Endodermal cell (in vitro differentiated cells): ENCODE measurements at regions not wholly inside any gene's neighbourhood (a gene's known extent, or its start where the extent isn't known, plus 50 kb on each side); places are given as distances from the start of the nearest gene placed in this dataset.
"Not testable (repeated sequence)": the region's sequence is repeated elsewhere in the genome, so short reads cannot be mapped to it uniquely, and the experiment has no call there.

Source experiments
- DNase-seq: peaks from one replicate; pipeline ENCODE4 v3.0.0-alpha.2; 2017
- H3K27ac ChIP-seq: 2 replicates; pipeline ENCODE4 v1.5.1; 2013; ENCODE audit warnings: mild to moderate bottlenecking, low read depth, low read length, moderate library complexity
- H3K27me3 ChIP-seq: 2 replicates; pipeline ENCODE4 v1.6.1; 2013; ENCODE audit warnings: mild to moderate bottlenecking, low read length, moderate library complexity; ENCODE audit not compliant: insufficient read depth, control insufficient read depth, poor library complexity, severe bottlenecking
- H3K36me3 ChIP-seq: 2 replicates; pipeline ENCODE4 v1.7.0; 2013; ENCODE audit warnings: mild to moderate bottlenecking, low read length, moderate library complexity; ENCODE audit not compliant: control insufficient read depth, insufficient read depth
- H3K4me1 ChIP-seq: one replicate; pipeline ENCODE4 v1.7.0; 2013; ENCODE audit warnings: low read length; ENCODE audit not compliant: control insufficient read depth, insufficient read depth
- H3K4me3 ChIP-seq: 2 replicates; pipeline ENCODE4 v1.5.1; 2013; ENCODE audit warnings: mild to moderate bottlenecking, low read length, moderate library complexity
- H3K9ac ChIP-seq: 2 replicates; pipeline ENCODE4 v1.6.1; 2013; ENCODE audit warnings: mild to moderate bottlenecking, low read length, moderate library complexity; ENCODE audit not compliant: poor library complexity, severe bottlenecking; ENCODE audit errors: extremely low read depth
- H3K9me3 ChIP-seq: 2 replicates; pipeline ENCODE4 v1.6.1; 2013; ENCODE audit warnings: mild to moderate bottlenecking, low read length, moderate library complexity; ENCODE audit not compliant: control insufficient read depth
- H3K27ac Mint-ChIP-seq: 2 replicates; pipeline ENCODE4 v1.8.0; 2020; ENCODE audit warnings: mixed read lengths
- H3K27me3 Mint-ChIP-seq: 2 replicates; pipeline ENCODE4 v1.8.0; 2021; ENCODE audit warnings: mild to moderate bottlenecking, mixed read lengths; ENCODE audit not compliant: insufficient read depth
- H3K36me3 Mint-ChIP-seq: 2 replicates; pipeline ENCODE4 v1.8.0; 2020; ENCODE audit warnings: low read depth, mixed read lengths
- H3K4me1 Mint-ChIP-seq: 2 replicates; pipeline ENCODE4 v1.8.0; 2020; ENCODE audit warnings: mixed read lengths
- H3K4me3 Mint-ChIP-seq: 2 replicates; pipeline ENCODE4 v1.8.0; 2020; ENCODE audit warnings: mild to moderate bottlenecking, moderate library complexity, mixed read lengths
- H3K9me3 Mint-ChIP-seq: 2 replicates; pipeline ENCODE4 v1.8.0; 2020; ENCODE audit warnings: mild to moderate bottlenecking, mixed read lengths
- WGBS, 2 experiments: methylation state at CpG; one replicate each; pipeline versions ENCODE4 v1.1.5 to v1.1.7; 2013; ENCODE audit warnings: missing lambda C conversion rate in 2 of 2, mixed read lengths in 1 of 2; ENCODE audit not compliant: insufficient coverage in 1 of 2, insufficient read length in 1 of 2; 5-methylcytosine and 5-hydroxymethylcytosine counted together
- TF ChIP-seq, protein P1 (sequence below): fragments of 200-600 bp; sonication (generic); conservative IDR thresholded peaks from 2 replicates; pipeline ENCODE4 v1.5.0; 2021; ENCODE audit warnings: antibody characterized with exemption, mild to moderate bottlenecking

DNA sequence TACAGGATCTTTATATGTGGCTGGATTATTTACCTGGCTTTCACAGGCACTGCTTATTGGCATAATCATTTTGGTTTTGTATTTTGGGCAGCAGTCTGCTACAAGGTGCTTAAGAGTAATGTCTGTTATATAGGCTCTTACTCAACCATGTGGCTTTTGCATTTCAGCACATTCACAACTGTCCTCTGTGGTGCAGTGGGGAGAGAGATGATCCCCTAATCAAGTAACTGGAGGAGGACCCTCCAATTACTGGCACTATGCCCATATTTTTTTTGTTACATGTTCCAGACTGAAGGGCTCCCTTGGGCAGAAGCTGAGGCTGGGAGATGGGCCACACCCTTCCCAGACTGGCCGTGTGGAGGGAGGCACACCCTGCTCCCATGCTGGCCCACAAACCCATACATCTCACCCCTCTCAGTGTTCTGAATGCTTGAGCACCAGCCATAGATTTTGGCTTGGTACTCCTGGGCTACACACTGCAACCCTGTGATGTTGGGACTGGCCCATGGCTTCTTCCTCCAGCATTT, 173.5 kb downstream of the FAM174A start:
- peaks cover 21% of the 10 kb centered on the region for H3K4me1 Mint-ChIP-seq
- no peaks in the 10 kb centered on the region for H3K27me3 ChIP-seq
- TF ChIP-seq, protein P1, sequence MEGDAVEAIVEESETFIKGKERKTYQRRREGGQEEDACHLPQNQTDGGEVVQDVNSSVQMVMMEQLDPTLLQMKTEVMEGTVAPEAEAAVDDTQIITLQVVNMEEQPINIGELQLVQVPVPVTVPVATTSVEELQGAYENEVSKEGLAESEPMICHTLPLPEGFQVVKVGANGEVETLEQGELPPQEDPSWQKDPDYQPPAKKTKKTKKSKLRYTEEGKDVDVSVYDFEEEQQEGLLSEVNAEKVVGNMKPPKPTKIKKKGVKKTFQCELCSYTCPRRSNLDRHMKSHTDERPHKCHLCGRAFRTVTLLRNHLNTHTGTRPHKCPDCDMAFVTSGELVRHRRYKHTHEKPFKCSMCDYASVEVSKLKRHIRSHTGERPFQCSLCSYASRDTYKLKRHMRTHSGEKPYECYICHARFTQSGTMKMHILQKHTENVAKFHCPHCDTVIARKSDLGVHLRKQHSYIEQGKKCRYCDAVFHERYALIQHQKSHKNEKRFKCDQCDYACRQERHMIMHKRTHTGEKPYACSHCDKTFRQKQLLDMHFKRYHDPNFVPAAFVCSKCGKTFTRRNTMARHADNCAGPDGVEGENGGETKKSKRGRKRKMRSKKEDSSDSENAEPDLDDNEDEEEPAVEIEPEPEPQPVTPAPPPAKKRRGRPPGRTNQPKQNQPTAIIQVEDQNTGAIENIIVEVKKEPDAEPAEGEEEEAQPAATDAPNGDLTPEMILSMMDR: no peak
- WGBS, 2 experiments: 92% methylated on average over 1 of the region's 1 CpG; no CpG with 5 or more reads in 1 of the 2 experiments
- H3K36me3 ChIP-seq: no peaks in the 10 kb centered on the region
- no peak overlapping the region for H3K27ac Mint-ChIP-seq
- H3K4me1 ChIP-seq: peaks cover 6% of the 10 kb centered on the region
- DNase-seq: no peak
- no peak overlapping the region for H3K27ac ChIP-seq
- H3K27me3 Mint-ChIP-seq: no peaks in the 10 kb centered on the region
- H3K4me3 ChIP-seq: no peak overlapping the region
- no peaks in the 10 kb centered on the region for H3K36me3 Mint-ChIP-seq
- no peak overlapping the region for H3K4me3 Mint-ChIP-seq
- H3K9me3 ChIP-seq: no peaks in the 10 kb centered on the region
- peaks cover 6% of the 10 kb centered on the region for H3K9me3 Mint-ChIP-seq
- no peak overlapping the region for H3K9ac ChIP-seq

DNA sequence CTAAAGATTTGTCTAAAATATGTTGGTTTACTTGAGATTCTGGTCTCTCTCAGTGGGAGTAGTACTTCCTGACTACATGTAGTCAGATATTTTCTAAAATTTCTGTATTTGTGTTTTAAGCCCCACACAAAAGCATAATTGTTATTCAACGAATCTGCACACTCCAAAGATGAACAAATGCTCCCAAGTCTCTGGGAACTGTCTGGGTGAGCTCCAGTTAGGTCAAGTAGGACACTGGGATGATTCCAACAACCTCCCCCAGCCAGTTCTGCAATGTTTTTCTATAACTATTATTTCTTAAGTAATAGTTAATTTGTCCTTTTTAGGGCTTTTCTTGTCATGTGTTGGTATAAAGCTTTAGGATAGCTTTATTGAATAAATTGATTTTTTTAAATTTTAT, 174.6 kb downstream of the FAM174A start:
- Mint-ChIP-seq H3K4me3 (no peak overlapping the region), H3K27me3 (no peaks in the 10 kb centered on the region), H3K9me3 (peaks cover 4% of the 10 kb centered on the region), H3K27ac (no peak overlapping the region), H3K4me1 (peaks cover 21% of the 10 kb centered on the region), H3K36me3 (no peaks in the 10 kb centered on the region)
- no peak overlapping the region for H3K27ac ChIP-seq
- H3K4me3 ChIP-seq: no peak overlapping the region
- no peaks in the 10 kb centered on the region for H3K36me3 ChIP-seq
- H3K4me1 ChIP-seq: peaks cover 6% of the 10 kb centered on the region
- no peak overlapping the region for H3K9ac ChIP-seq
- no peaks in the 10 kb centered on the region for H3K27me3 ChIP-seq
- DNase-seq: no peak
- TF ChIP-seq, protein P1: no peak
- WGBS, 2 experiments: 100% methylated on average over 1 of the region's 1 CpG; no CpG with 5 or more reads in 1 of the 2 experiments
- H3K9me3 ChIP-seq: no peaks in the 10 kb centered on the region

DNA sequence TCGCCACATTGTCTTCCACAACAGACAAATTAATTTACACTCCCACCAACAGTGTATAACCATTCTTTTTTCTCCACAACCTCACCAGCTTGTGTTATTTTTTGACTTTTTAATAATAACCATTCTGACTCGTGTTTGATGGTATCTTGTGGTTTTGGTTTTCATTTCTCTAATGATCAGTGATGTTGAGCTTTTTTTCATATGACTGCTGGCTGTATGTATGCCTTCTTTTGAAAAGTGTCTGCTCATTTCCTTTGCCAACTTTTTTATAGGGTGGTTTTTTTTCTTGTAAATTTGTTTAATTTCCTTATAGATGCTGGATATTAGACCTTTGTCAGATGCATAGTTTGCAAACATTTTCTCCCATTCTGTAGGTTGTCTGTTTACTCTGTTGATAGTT, 179.6 kb downstream of the FAM174A start:
- peaks cover 12% of the 10 kb centered on the region for H3K4me1 Mint-ChIP-seq
- not testable (repeated sequence) for H3K36me3 ChIP-seq, H3K27ac ChIP-seq, H3K36me3 Mint-ChIP-seq, H3K27me3 ChIP-seq, H3K9me3 ChIP-seq, H3K4me3 Mint-ChIP-seq, H3K4me1 ChIP-seq, H3K27me3 Mint-ChIP-seq, H3K9me3 Mint-ChIP-seq, H3K9ac ChIP-seq, H3K27ac Mint-ChIP-seq, H3K4me3 ChIP-seq, DNase-seq
- WGBS, 2 experiments: 100% methylated on average over 1 to 2 of the region's 2 CpGs

DNA sequence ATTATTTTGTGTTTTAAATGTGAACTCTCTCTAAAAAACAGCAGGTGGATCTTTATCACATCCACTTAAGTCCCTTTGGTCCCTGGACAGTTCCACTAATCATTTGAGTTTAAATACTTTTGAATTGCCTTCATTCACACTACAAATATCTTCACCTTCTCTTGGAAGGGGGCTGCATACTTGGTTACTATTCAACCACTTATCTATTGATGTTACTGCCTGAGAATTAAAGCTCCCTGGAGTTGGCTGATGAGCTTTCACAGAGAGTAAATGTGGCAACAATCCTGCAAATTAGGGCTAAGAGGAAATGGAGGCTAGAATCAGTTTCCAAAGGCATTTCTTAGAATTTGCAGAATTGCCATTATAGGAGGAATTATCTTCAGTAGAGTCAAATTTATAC, 180.4 kb downstream of the ST8SIA4 start:
- Mint-ChIP-seq H3K27ac (no peak overlapping the region), H3K9me3 (no peaks in the 10 kb centered on the region), H3K36me3 (no peaks in the 10 kb centered on the region), H3K27me3 (peaks cover 13% of the 10 kb centered on the region), H3K4me1 (peaks cover 24% of the 10 kb centered on the region), H3K4me3 (no peak overlapping the region)
- no peak overlapping the region for H3K27ac ChIP-seq
- no peak overlapping the region for H3K4me3 ChIP-seq
- no peak overlapping the region for H3K9ac ChIP-seq
- DNase-seq: no peak
- no peaks in the 10 kb centered on the region for H3K9me3 ChIP-seq
- H3K4me1 ChIP-seq: peaks cover 10% of the 10 kb centered on the region
- TF ChIP-seq, protein P1: no peak
- H3K27me3 ChIP-seq: no peaks in the 10 kb centered on the region
- no peaks in the 10 kb centered on the region for H3K36me3 ChIP-seq
